Activated T-helper 1 cell treated with anti-CD3 and anti-CD28 coated beads, Interleukin-12 subunit alpha, Interleukin-12 subunit beta, Interleukin-2, Interleukin-4 antibody, amounts not matched to agents 30 ng/mL and 10 ng/mL and 1 ng/mL, durations not matched to agents 14 hours and 24 hours and 36 hours (primary cell): ENCODE measurements at regions not wholly inside any gene's neighbourhood (a gene's known extent, or its start where the extent isn't known, plus 50 kb on each side); places are given as distances from the start of the nearest gene placed in this dataset.

Experiments used
- DNase-seq: peaks from one replicate; pipeline ENCODE4 v3.0.0; 2021; ENCODE audit warnings: low spot score
- H3K27ac Mint-ChIP-seq: one replicate; pipeline ENCODE4 v1.8.0; 2021; ENCODE audit warnings: mild to moderate bottlenecking, mixed read lengths
- H3K27me3 Mint-ChIP-seq: one replicate; pipeline ENCODE4 v1.8.0; 2022; ENCODE audit warnings: mild to moderate bottlenecking, moderate library complexity, mixed read lengths; ENCODE audit not compliant: insufficient read depth
- H3K36me3 Mint-ChIP-seq: one replicate; pipeline ENCODE4 v1.8.0; 2021; ENCODE audit warnings: low read depth, mixed read lengths
- H3K4me1 Mint-ChIP-seq: one replicate; pipeline ENCODE4 v1.8.0; 2021; ENCODE audit warnings: low read depth, mixed read lengths
- H3K4me3 Mint-ChIP-seq: one replicate; pipeline ENCODE4 v1.8.0; 2021; ENCODE audit warnings: mild to moderate bottlenecking, moderate library complexity, mixed read lengths
- H3K9me3 Mint-ChIP-seq: one replicate; pipeline ENCODE4 v1.8.0; 2021; ENCODE audit warnings: mixed read lengths
- intact Hi-C: fragments of 100-400 bp; cut with micrococcal nuclease; formaldehyde crosslinking; loops from one replicate; pipeline ENCODE4 v1.15.1; 2024

- no peaks in the 10 kb centered on the region for H3K4me1 Mint-ChIP-seq
- H3K27me3 Mint-ChIP-seq, result no peaks in the 10 kb centered on the region
- DNase-seq, result no peak
- H3K36me3 Mint-ChIP-seq, result no peaks in the 10 kb centered on the region
- intact Hi-C loops, result no loop called here
- H3K4me3 Mint-ChIP-seq, result no peak overlapping the region
- no peaks in the 10 kb centered on the region for H3K9me3 Mint-ChIP-seq
- no peak overlapping the region for H3K27ac Mint-ChIP-seq
Measured at GRCh38 chr5:155831491-155831890, 495.5 kb upstream of the SGCD start.

- no peaks in the 10 kb centered on the region for H3K27me3 Mint-ChIP-seq
- H3K27ac Mint-ChIP-seq, result no peak overlapping the region
- H3K36me3 Mint-ChIP-seq, result no peaks in the 10 kb centered on the region
- no peak overlapping the region for H3K4me3 Mint-ChIP-seq
- DNase-seq, result no peak
- intact Hi-C loops, result no loop called here
- no peaks in the 10 kb centered on the region for H3K9me3 Mint-ChIP-seq
- H3K4me1 Mint-ChIP-seq, result no peaks in the 10 kb centered on the region
Measured at GRCh38 chr5:155833287-155833686, 493.7 kb upstream of the SGCD start.

GRCh38 chr5:155834271-155834975, 492.5 kb upstream of the SGCD start:
- peaks cover 2% of the 10 kb centered on the region for H3K27me3 Mint-ChIP-seq
- H3K27ac Mint-ChIP-seq, result no peak overlapping the region
- no peak overlapping the region for H3K4me3 Mint-ChIP-seq
- no peaks in the 10 kb centered on the region for H3K36me3 Mint-ChIP-seq
- no peaks in the 10 kb centered on the region for H3K4me1 Mint-ChIP-seq
- no peaks in the 10 kb centered on the region for H3K9me3 Mint-ChIP-seq
- intact Hi-C loops, result no loop called here
- no peak for DNase-seq

GRCh38 chr5:155836089-155836803, 490.7 kb upstream of the SGCD start:
- intact Hi-C loops, result no loop called here
- no peak overlapping the region for H3K4me3 Mint-ChIP-seq
- H3K4me1 Mint-ChIP-seq, result no peaks in the 10 kb centered on the region
- no peak for DNase-seq
- H3K9me3 Mint-ChIP-seq, result no peaks in the 10 kb centered on the region
- no peaks in the 10 kb centered on the region for H3K36me3 Mint-ChIP-seq
- H3K27ac Mint-ChIP-seq, result no peak overlapping the region
- H3K27me3 Mint-ChIP-seq, result peaks cover 2% of the 10 kb centered on the region

- DNase-seq, result no peak
- Mint-ChIP-seq H3K27ac (no peak overlapping the region), H3K36me3 (no peaks in the 10 kb centered on the region), H3K4me1 (no peaks in the 10 kb centered on the region), H3K9me3 (no peaks in the 10 kb centered on the region), H3K4me3 (no peak overlapping the region), H3K27me3 (peaks cover 2% of the 10 kb centered on the region)
- intact Hi-C loops, result no loop called here
Measured at GRCh38 chr5:155838394-155838793, 488.6 kb upstream of the SGCD start.

GRCh38 chr5:155839251-155840037, 487.5 kb upstream of the SGCD start:
- Mint-ChIP-seq H3K36me3 (no peaks in the 10 kb centered on the region), H3K4me3 (no peak overlapping the region), H3K9me3 (no peaks in the 10 kb centered on the region), H3K4me1 (no peaks in the 10 kb centered on the region), H3K27me3 (peaks cover 2% of the 10 kb centered on the region), H3K27ac (no peak overlapping the region)
- DNase-seq, result no peak
- intact Hi-C loops, result loop anchor here (10.0 kb wide), 1 partner anchor 1295 kb away; no protein-coding TSS in a partner anchor

GRCh38 chr5:155844542-155844941, 482.4 kb upstream of the SGCD start:
- intact Hi-C loops, result loop anchor here (10.0 kb wide), 1 partner anchor 1290 kb away; no protein-coding TSS in a partner anchor
- H3K4me1 Mint-ChIP-seq, result no peaks in the 10 kb centered on the region
- no peaks in the 10 kb centered on the region for H3K27me3 Mint-ChIP-seq
- H3K36me3 Mint-ChIP-seq, result no peaks in the 10 kb centered on the region
- H3K27ac Mint-ChIP-seq, result no peak overlapping the region
- H3K9me3 Mint-ChIP-seq, result no peaks in the 10 kb centered on the region
- no peak overlapping the region for H3K4me3 Mint-ChIP-seq
- no peak for DNase-seq

GRCh38 chr5:155850370-155850769, 476.6 kb upstream of the SGCD start:
- Mint-ChIP-seq H3K27me3 (no peaks in the 10 kb centered on the region), H3K36me3 (no peaks in the 10 kb centered on the region), H3K9me3 (no peaks in the 10 kb centered on the region), H3K27ac (no peak overlapping the region), H3K4me1 (no peaks in the 10 kb centered on the region), H3K4me3 (no peak overlapping the region)
- intact Hi-C loops, result no loop called here
- no peak for DNase-seq

GRCh38 chr5:155866971-155867370, 460.0 kb upstream of the SGCD start:
- Mint-ChIP-seq H3K4me3 (no peak overlapping the region), H3K36me3 (no peaks in the 10 kb centered on the region), H3K27me3 (no peaks in the 10 kb centered on the region), H3K4me1 (no peaks in the 10 kb centered on the region), H3K27ac (no peak overlapping the region), H3K9me3 (no peaks in the 10 kb centered on the region)
- intact Hi-C loops, result no loop called here
- no peak for DNase-seq

- intact Hi-C loops, result no loop called here
- Mint-ChIP-seq H3K36me3 (no peaks in the 10 kb centered on the region), H3K9me3 (no peaks in the 10 kb centered on the region), H3K4me3 (no peak overlapping the region), H3K4me1 (no peaks in the 10 kb centered on the region), H3K27ac (no peak overlapping the region), H3K27me3 (no peaks in the 10 kb centered on the region)
- no peak for DNase-seq
Measured at GRCh38 chr5:155867522-155868088, 459.4 kb upstream of the SGCD start.

GRCh38 chr5:155870636-155871035, 456.3 kb upstream of the SGCD start:
- no peaks in the 10 kb centered on the region for H3K36me3 Mint-ChIP-seq
- intact Hi-C loops, result no loop called here
- no peaks in the 10 kb centered on the region for H3K27me3 Mint-ChIP-seq
- H3K4me3 Mint-ChIP-seq, result no peak overlapping the region
- no peaks in the 10 kb centered on the region for H3K4me1 Mint-ChIP-seq
- no peaks in the 10 kb centered on the region for H3K9me3 Mint-ChIP-seq
- DNase-seq, result no peak
- no peak overlapping the region for H3K27ac Mint-ChIP-seq

GRCh38 chr5:155871623-155872022, 455.3 kb upstream of the SGCD start:
- intact Hi-C loops, result no loop called here
- Mint-ChIP-seq H3K9me3 (no peaks in the 10 kb centered on the region), H3K4me3 (no peak overlapping the region), H3K36me3 (no peaks in the 10 kb centered on the region), H3K27me3 (no peaks in the 10 kb centered on the region), H3K27ac (no peak overlapping the region), H3K4me1 (no peaks in the 10 kb centered on the region)
- DNase-seq, result no peak
